ENCODE measurements at regions not wholly inside any gene's neighbourhood (a gene's known extent, or its start where the extent isn't known, plus 50 kb on each side); places are given as distances from the start of the nearest gene placed in this dataset.

DNA sequence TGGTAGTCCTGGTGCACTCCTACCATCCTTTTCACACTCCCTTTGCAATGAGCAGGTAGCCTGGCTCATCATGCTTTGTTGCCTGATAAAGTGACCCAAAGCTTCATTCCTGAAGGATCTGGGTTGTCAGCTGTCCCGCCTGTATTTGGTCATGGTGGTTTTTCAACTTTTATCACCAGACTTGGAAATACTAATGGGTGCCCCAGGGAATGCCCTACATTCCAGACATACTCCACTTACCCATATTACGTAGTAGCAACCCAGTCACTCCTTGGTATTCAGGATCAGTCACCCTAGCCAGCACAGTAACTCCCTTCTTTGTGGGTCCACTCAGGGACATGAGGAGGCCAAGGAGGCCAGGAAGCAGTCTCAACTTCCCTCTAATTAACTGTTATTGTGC is 199.2 kb downstream of the MAFB start:
- Histone ChIP-seq H3K9ac (ENCODE audit: low read depth in 1 of 2, low read length in 2 of 2) (no peak overlapping the region), H3K4me1 (ENCODE audit: control insufficient read depth in 1 of 2, insufficient read depth in 2 of 2, low read length in 2 of 2) (no peaks in the 10 kb centered on the region), H3K4me3 (ENCODE audit: low read depth in 1 of 2, low read length in 2 of 2) (no peak overlapping the region), H3K9me3 (ENCODE audit: control insufficient read depth in 1 of 2, low read length in 2 of 2) (no peaks in the 10 kb centered on the region), H3K27ac (ENCODE audit: low read depth, low read length) (no peak overlapping the region), H3K36me3 (ENCODE audit: control insufficient read depth in 1 of 2, insufficient read depth in 2 of 2, low read length in 2 of 2) (no peaks in the 10 kb centered on the region), H3K27me3 (ENCODE audit: control insufficient read depth in 1 of 2, insufficient read depth in 2 of 2, low read length in 2 of 2) (no peaks in the 10 kb centered on the region)

DNA sequence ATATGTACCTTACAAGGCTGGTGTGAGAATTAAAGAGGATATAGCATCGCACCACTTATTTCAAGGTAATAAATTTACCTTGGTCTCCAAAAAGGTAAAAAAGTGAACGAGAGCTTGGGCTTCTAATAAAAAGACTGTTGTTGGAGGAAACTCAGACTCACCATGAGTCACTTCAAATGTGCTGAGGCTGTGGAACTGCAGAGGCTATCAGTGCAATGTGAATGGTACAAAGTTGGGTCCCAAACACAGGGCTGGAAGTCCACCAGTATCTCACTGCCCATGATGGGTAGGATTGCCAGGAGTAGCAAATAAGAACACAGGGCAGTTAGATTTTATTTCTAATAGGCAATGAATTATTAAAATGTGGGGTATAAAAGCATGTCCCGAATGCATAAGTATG is 200.6 kb downstream of the MAFB start:
- no peak overlapping the region for H3K4me3 ChIP-seq (ENCODE audit: low read depth in 1 of 2, low read length in 2 of 2)
- no peaks in the 10 kb centered on the region for H3K4me1 ChIP-seq (ENCODE audit: control insufficient read depth in 1 of 2, insufficient read depth in 2 of 2, low read length in 2 of 2)
- no peaks in the 10 kb centered on the region for H3K36me3 ChIP-seq (ENCODE audit: control insufficient read depth in 1 of 2, insufficient read depth in 2 of 2, low read length in 2 of 2)
- no peaks in the 10 kb centered on the region for H3K27me3 ChIP-seq (ENCODE audit: control insufficient read depth in 1 of 2, insufficient read depth in 2 of 2, low read length in 2 of 2)
- no peak overlapping the region for H3K27ac ChIP-seq (ENCODE audit: low read depth, low read length)
- H3K9me3 ChIP-seq (ENCODE audit: control insufficient read depth in 1 of 2, low read length in 2 of 2) = no peaks in the 10 kb centered on the region
- H3K9ac ChIP-seq (ENCODE audit: low read depth in 1 of 2, low read length in 2 of 2) = no peak overlapping the region

DNA sequence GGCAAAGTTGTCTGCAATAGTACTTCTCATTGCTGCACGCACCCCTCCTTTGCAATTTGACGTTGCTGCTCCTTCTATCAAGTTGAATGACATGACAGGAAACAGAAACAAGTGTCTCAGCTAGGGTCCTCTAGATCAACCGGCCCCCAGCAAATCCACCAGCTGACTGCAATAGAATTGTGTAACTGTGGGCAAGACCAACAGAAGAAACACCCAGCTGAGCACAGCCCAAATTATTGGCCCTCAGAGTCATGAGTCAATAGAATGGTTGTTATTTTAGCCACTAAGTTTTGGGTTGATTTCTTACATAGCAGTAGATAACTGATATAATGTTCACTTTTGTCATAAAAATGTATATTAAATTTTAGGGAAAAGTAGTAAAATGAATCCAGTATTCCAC is 202.7 kb downstream of the MAFB start:
- H3K27me3 ChIP-seq (ENCODE audit: control insufficient read depth in 1 of 2, insufficient read depth in 2 of 2, low read length in 2 of 2) = no peaks in the 10 kb centered on the region
- no peak overlapping the region for H3K9ac ChIP-seq (ENCODE audit: low read depth in 1 of 2, low read length in 2 of 2)
- no peaks in the 10 kb centered on the region for H3K36me3 ChIP-seq (ENCODE audit: control insufficient read depth in 1 of 2, insufficient read depth in 2 of 2, low read length in 2 of 2)
- no peak overlapping the region for H3K27ac ChIP-seq (ENCODE audit: low read depth, low read length)
- no peaks in the 10 kb centered on the region for H3K4me1 ChIP-seq (ENCODE audit: control insufficient read depth in 1 of 2, insufficient read depth in 2 of 2, low read length in 2 of 2)
- no peak overlapping the region for H3K4me3 ChIP-seq (ENCODE audit: low read depth in 1 of 2, low read length in 2 of 2)
- no peaks in the 10 kb centered on the region for H3K9me3 ChIP-seq (ENCODE audit: control insufficient read depth in 1 of 2, low read length in 2 of 2)

DNA sequence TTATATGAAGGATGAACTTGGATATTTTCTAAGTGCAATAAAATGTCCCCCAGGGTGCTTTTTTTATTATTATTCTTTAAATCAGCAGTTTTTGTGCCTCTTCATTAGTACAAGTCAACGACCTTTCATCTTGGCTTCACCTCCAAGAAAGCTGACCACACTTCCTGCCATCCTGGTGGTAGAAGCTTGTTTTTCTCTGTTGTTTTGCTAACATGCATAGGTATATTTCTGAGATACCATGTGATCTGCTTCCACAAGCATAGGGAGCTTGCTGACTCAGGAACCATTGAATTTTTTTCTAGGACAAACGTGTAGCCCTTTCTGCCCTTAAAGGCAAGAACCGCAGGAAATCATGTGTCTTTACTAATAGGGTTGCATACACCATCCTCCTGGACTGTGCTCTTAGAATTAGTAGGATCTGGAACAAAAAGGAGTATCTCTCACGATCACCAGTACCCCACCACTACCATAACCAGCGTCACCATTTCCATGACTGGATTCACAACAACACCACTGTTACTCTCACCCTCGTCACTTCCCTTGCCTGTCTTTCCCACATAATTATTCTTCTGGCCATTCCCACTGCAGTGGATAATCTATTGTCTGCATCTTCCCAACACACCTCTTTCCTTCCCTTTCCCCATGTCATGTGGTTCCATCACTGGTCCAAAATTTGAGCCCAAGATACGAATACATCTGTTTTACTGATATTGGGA is 207.1 kb downstream of the MAFB start:
- no peaks in the 10 kb centered on the region for H3K27me3 ChIP-seq (ENCODE audit: control insufficient read depth in 1 of 2, insufficient read depth in 2 of 2, low read length in 2 of 2)
- no peaks in the 10 kb centered on the region for H3K4me1 ChIP-seq (ENCODE audit: control insufficient read depth in 1 of 2, insufficient read depth in 2 of 2, low read length in 2 of 2)
- H3K9ac ChIP-seq (ENCODE audit: low read depth in 1 of 2, low read length in 2 of 2) = no peak overlapping the region
- H3K4me3 ChIP-seq (ENCODE audit: low read depth in 1 of 2, low read length in 2 of 2) = no peak overlapping the region
- no peaks in the 10 kb centered on the region for H3K9me3 ChIP-seq (ENCODE audit: control insufficient read depth in 1 of 2, low read length in 2 of 2)
- H3K27ac ChIP-seq (ENCODE audit: low read depth, low read length) = no peak overlapping the region
- H3K36me3 ChIP-seq (ENCODE audit: control insufficient read depth in 1 of 2, insufficient read depth in 2 of 2, low read length in 2 of 2) = no peaks in the 10 kb centered on the region

DNA sequence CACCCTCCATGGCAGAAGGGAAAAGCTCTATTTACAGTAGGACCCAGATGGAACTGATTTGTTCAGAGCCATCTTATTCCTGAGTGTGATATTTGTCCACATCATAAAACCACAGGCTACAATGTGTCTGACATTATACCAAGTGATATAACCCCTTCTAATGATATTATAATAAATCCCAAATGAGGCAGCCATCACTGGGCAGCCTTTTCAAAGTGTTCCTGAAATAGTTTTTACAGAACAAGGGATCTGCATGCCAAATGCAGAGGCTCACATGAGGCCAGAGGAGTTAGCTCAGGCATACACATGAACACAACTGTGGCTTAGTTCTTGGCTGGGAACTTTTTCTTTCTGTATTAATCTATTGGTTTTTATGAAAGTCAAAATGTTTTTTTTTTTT is 207.7 kb downstream of the MAFB start:
- no peaks in the 10 kb centered on the region for H3K36me3 ChIP-seq (ENCODE audit: control insufficient read depth in 1 of 2, insufficient read depth in 2 of 2, low read length in 2 of 2)
- no peaks in the 10 kb centered on the region for H3K27me3 ChIP-seq (ENCODE audit: control insufficient read depth in 1 of 2, insufficient read depth in 2 of 2, low read length in 2 of 2)
- H3K4me1 ChIP-seq (ENCODE audit: control insufficient read depth in 1 of 2, insufficient read depth in 2 of 2, low read length in 2 of 2) = no peaks in the 10 kb centered on the region
- H3K9ac ChIP-seq (ENCODE audit: low read depth in 1 of 2, low read length in 2 of 2) = no peak overlapping the region
- H3K9me3 ChIP-seq (ENCODE audit: control insufficient read depth in 1 of 2, low read length in 2 of 2) = no peaks in the 10 kb centered on the region
- no peak overlapping the region for H3K27ac ChIP-seq (ENCODE audit: low read depth, low read length)
- no peak overlapping the region for H3K4me3 ChIP-seq (ENCODE audit: low read depth in 1 of 2, low read length in 2 of 2)

DNA sequence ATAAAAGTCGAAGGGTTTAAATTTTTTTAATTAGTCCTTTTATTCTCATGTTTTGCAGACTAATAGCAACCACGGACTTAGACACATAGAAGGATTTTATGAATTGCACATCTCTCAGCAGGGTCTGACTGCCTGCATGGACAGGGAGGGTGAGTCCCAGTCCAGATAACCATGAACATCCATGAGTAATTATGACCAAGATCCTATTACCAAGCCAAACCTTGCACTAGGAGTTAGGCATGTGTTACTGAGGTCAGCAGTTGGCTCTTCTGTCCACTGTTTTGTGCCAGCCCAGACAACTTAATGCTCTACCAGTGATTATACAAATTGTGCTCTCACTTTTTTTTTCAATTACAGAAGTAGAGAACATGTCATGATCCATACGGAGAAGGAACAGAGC is 211.2 kb downstream of the MAFB start:
- no peak overlapping the region for H3K9ac ChIP-seq (ENCODE audit: low read depth in 1 of 2, low read length in 2 of 2)
- H3K27ac ChIP-seq (ENCODE audit: low read depth, low read length) = no peak overlapping the region
- no peaks in the 10 kb centered on the region for H3K36me3 ChIP-seq (ENCODE audit: control insufficient read depth in 1 of 2, insufficient read depth in 2 of 2, low read length in 2 of 2)
- no peaks in the 10 kb centered on the region for H3K27me3 ChIP-seq (ENCODE audit: control insufficient read depth in 1 of 2, insufficient read depth in 2 of 2, low read length in 2 of 2)
- H3K9me3 ChIP-seq (ENCODE audit: control insufficient read depth in 1 of 2, low read length in 2 of 2) = no peaks in the 10 kb centered on the region
- no peaks in the 10 kb centered on the region for H3K4me1 ChIP-seq (ENCODE audit: control insufficient read depth in 1 of 2, insufficient read depth in 2 of 2, low read length in 2 of 2)
- H3K4me3 ChIP-seq (ENCODE audit: low read depth in 1 of 2, low read length in 2 of 2) = no peak overlapping the region

DNA sequence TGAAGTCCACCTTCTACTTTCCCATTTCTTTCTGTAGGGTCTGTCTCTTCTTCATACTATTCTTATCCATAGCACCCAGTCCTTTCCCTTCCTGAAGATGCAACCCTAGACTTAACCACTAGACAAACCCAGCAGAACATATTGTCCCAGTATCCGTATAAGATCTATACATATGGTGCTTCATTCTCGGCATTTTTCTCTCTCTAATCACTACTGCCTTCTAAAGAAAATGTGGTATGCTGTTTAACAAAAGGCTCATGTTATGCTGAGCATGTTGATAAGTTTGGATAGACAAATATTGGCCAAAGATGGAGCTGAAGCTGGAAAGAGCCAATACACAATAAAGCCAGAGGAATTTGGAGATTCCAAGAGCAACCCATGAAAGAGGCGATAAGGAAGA is 212.6 kb downstream of the MAFB start:
- Histone ChIP-seq H3K9me3 (ENCODE audit: control insufficient read depth in 1 of 2, low read length in 2 of 2) (no peaks in the 10 kb centered on the region), H3K9ac (ENCODE audit: low read depth in 1 of 2, low read length in 2 of 2) (no peak overlapping the region), H3K27ac (ENCODE audit: low read depth, low read length) (no peak overlapping the region), H3K27me3 (ENCODE audit: control insufficient read depth in 1 of 2, insufficient read depth in 2 of 2, low read length in 2 of 2) (no peaks in the 10 kb centered on the region), H3K4me1 (ENCODE audit: control insufficient read depth in 1 of 2, insufficient read depth in 2 of 2, low read length in 2 of 2) (no peaks in the 10 kb centered on the region), H3K36me3 (ENCODE audit: control insufficient read depth in 1 of 2, insufficient read depth in 2 of 2, low read length in 2 of 2) (no peaks in the 10 kb centered on the region), H3K4me3 (ENCODE audit: low read depth in 1 of 2, low read length in 2 of 2) (no peak overlapping the region)

DNA sequence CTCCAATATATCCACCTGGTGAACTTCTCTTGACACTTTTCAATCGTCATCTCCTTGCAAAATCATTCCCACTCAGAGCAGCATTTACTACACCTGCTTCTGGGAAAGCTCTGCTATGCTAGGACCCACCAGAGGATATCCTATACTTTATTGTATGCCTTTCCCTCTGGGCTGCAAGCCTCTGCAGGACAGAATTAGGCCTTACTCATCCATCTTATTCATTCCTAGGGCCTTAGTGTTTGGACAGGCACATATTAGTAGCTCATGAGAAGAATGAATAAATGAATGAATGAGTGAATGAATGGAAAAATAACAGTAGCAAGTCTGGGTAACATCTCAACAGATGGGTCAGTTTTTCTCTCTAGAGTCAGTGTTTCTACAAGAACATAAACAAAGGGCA is 216.1 kb downstream of the MAFB start:
- no peak overlapping the region for H3K9ac ChIP-seq (ENCODE audit: low read depth in 1 of 2, low read length in 2 of 2)
- H3K36me3 ChIP-seq (ENCODE audit: control insufficient read depth in 1 of 2, insufficient read depth in 2 of 2, low read length in 2 of 2) = no peaks in the 10 kb centered on the region
- H3K27me3 ChIP-seq (ENCODE audit: control insufficient read depth in 1 of 2, insufficient read depth in 2 of 2, low read length in 2 of 2) = no peaks in the 10 kb centered on the region
- no peaks in the 10 kb centered on the region for H3K4me1 ChIP-seq (ENCODE audit: control insufficient read depth in 1 of 2, insufficient read depth in 2 of 2, low read length in 2 of 2)
- no peak overlapping the region for H3K4me3 ChIP-seq (ENCODE audit: low read depth in 1 of 2, low read length in 2 of 2)
- H3K27ac ChIP-seq (ENCODE audit: low read depth, low read length) = no peak overlapping the region
- H3K9me3 ChIP-seq (ENCODE audit: control insufficient read depth in 1 of 2, low read length in 2 of 2) = no peaks in the 10 kb centered on the region

DNA sequence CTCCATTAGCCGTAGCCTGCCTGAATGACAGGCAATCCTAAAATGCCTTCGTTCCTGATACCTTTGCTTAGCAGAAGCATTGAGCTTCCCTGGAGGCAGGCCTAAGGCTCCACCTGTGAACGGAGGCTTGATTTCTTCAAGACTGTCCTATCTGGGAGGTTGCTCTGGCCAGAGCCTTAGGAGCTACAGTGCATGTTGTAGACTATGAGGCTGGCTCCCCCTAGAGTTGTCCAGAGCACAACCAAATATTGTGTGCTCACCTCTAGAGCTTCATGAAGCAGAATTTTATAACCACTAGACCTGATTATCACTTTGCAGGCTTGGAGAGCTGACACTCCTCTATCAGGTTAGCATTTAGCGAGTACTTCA is 217.8 kb downstream of the MAFB start:
- Histone ChIP-seq H3K36me3 (ENCODE audit: control insufficient read depth in 1 of 2, insufficient read depth in 2 of 2, low read length in 2 of 2) (no peaks in the 10 kb centered on the region), H3K27ac (ENCODE audit: low read depth, low read length) (no peak overlapping the region), H3K4me3 (ENCODE audit: low read depth in 1 of 2, low read length in 2 of 2) (no peak overlapping the region), H3K4me1 (ENCODE audit: control insufficient read depth in 1 of 2, insufficient read depth in 2 of 2, low read length in 2 of 2) (no peaks in the 10 kb centered on the region), H3K9me3 (ENCODE audit: control insufficient read depth in 1 of 2, low read length in 2 of 2) (no peaks in the 10 kb centered on the region), H3K9ac (ENCODE audit: low read depth in 1 of 2, low read length in 2 of 2) (no peak overlapping the region), H3K27me3 (ENCODE audit: control insufficient read depth in 1 of 2, insufficient read depth in 2 of 2, low read length in 2 of 2) (no peaks in the 10 kb centered on the region)

DNA sequence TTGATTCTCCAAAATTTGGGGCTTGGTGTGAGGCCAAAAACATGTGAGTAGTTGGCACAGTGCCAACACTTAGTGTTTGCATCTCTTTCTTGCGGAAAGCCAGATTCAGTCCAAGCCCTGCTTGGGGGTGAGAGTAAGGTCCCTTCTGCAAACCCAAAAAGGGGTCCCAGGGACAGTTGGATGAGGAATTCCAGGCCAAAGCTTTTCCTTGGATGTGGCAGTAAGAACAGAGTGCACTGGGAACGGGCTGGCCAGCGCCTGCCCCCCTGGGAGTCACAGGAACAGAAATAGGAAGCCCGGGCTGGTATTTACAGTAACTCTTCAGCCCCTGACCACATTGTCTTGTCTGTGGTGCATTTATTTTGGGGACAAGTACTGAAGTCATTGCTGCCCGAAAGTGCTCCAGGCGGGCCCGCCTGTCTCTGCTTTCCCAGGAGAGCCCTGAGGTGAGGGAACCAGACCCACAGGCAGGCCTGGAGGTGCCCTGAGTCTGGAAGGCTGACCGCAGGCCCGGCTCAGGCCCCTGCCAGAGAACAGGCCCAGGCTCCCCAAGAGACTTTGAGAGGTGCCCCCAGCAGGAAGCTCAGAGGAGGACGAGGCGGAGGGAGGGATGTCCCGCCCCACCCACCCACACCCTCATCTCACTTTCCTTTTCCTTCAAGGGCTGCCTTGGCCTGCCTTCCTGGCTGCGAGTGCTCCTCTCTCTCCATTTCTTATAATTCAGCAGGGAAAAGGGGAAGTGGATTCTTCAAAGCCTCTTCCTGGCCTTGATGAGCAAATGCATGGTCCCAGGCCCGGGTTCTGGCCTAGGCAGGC is 218.4 kb downstream of the MAFB start:
- Histone ChIP-seq H3K4me1 (ENCODE audit: control insufficient read depth in 1 of 2, insufficient read depth in 2 of 2, low read length in 2 of 2) (no peaks in the 10 kb centered on the region), H3K9me3 (ENCODE audit: control insufficient read depth in 1 of 2, low read length in 2 of 2) (no peaks in the 10 kb centered on the region), H3K27me3 (ENCODE audit: control insufficient read depth in 1 of 2, insufficient read depth in 2 of 2, low read length in 2 of 2) (no peaks in the 10 kb centered on the region), H3K4me3 (ENCODE audit: low read depth in 1 of 2, low read length in 2 of 2) (no peak overlapping the region), H3K36me3 (ENCODE audit: control insufficient read depth in 1 of 2, insufficient read depth in 2 of 2, low read length in 2 of 2) (no peaks in the 10 kb centered on the region), H3K9ac (ENCODE audit: low read depth in 1 of 2, low read length in 2 of 2) (no peak overlapping the region), H3K27ac (ENCODE audit: low read depth, low read length) (no peak overlapping the region)

All from duodenal mucosa (tissue), 2 donors.